Renal cortex interstitium (tissue), 11 donors: ENCODE measurements at regions not wholly inside any gene's neighbourhood (a gene's known extent, or its start where the extent isn't known, plus 50 kb on each side); places are given as distances from the start of the nearest gene placed in this dataset.

Experiments
- DNase-seq, 11 donors: peaks; one replicate each; pipeline ENCODE4 v3.0.0-alpha.2; 2013; ENCODE audit warnings: low read depth in 9 of 11, low spot score in 4 of 11; ENCODE audit errors: extremely low read depth in 1 of 11

GRCh38 chr4:116878280-116878679 lies 207.1 kb downstream of the TRAM1L1 start:
- no peak for DNase-seq

GRCh38 chr4:116877069-116877468 lies 208.3 kb downstream of the TRAM1L1 start:
- DNase-seq: no peak

- DNase-seq: no peak
Measured at GRCh38 chr4:116872941-116873340, 212.4 kb downstream of the TRAM1L1 start.

GRCh38 chr4:116872308-116872707 lies 213.1 kb downstream of the TRAM1L1 start:
- DNase-seq: no peak

- DNase-seq: no peak
Measured at GRCh38 chr4:116870686-116871085, 214.7 kb downstream of the TRAM1L1 start.

- no peak for DNase-seq
Measured at GRCh38 chr4:116866106-116866505, 219.3 kb downstream of the TRAM1L1 start.

- peak in 1 of 11 donors; percentile 9 for DNase-seq
Measured at GRCh38 chr4:116862592-116862991, 222.8 kb downstream of the TRAM1L1 start.

GRCh38 chr4:116860891-116861290 lies 224.5 kb downstream of the TRAM1L1 start:
- DNase-seq: no peak

GRCh38 chr4:116849620-116850019 lies 235.8 kb downstream of the TRAM1L1 start:
- DNase-seq: no peak

- DNase-seq: no peak
Measured at GRCh38 chr4:116847616-116848015, 237.8 kb downstream of the TRAM1L1 start.

- DNase-seq: no peak
Measured at GRCh38 chr4:116839826-116840225, 245.6 kb downstream of the TRAM1L1 start.

GRCh38 chr4:116838609-116839008 lies 246.8 kb downstream of the TRAM1L1 start:
- no peak for DNase-seq

- no peak for DNase-seq
Measured at GRCh38 chr4:116829187-116829586, 256.2 kb downstream of the TRAM1L1 start.

- DNase-seq: no peak
Measured at GRCh38 chr4:116824172-116824571, 261.2 kb downstream of the TRAM1L1 start.

GRCh38 chr4:116811730-116812129 lies 273.6 kb downstream of the TRAM1L1 start:
- DNase-seq: no peak

- no peak for DNase-seq
Measured at GRCh38 chr4:116796022-116796421, 289.4 kb downstream of the TRAM1L1 start.

GRCh38 chr4:116788723-116789122 lies 296.7 kb downstream of the TRAM1L1 start:
- no peak for DNase-seq

- no peak for DNase-seq
Measured at GRCh38 chr4:116755051-116755450, 330.3 kb downstream of the TRAM1L1 start.

- DNase-seq: no peak
Measured at GRCh38 chr4:116752027-116752426, 333.3 kb downstream of the TRAM1L1 start.

- no peak for DNase-seq
Measured at GRCh38 chr4:116736756-116737155, 348.6 kb downstream of the TRAM1L1 start.

- no peak for DNase-seq
Measured at GRCh38 chr4:116734178-116734577, 351.2 kb downstream of the TRAM1L1 start.

- no peak for DNase-seq
Measured at GRCh38 chr4:116733370-116733769, 352.0 kb downstream of the TRAM1L1 start.
